ENCODE measurements at regions not wholly inside any gene's neighbourhood (a gene's known extent, or its start where the extent isn't known, plus 50 kb on each side); places are given as distances from the start of the nearest gene placed in this dataset.

- TF ChIP-seq CTCF (conservative IDR thresholded peaks at IDR 0.05; ENCODE audit: low read depth, low read length) (no peak), EZH2phosphoT487 (IDR thresholded peaks at IDR 0.05; ENCODE audit: borderline replicate concordance, low read length) (no peak), EZH2 (IDR thresholded peaks at IDR 0.05; ENCODE audit: low read length, unreplicated experiment) (no peak)
Measured at GRCh38 chr1:55636696-55637095, 421.5 kb upstream of the USP24 start.
